Endothelial cell of umbilical vein (primary cell): ENCODE measurements at regions not wholly inside any gene's neighbourhood (a gene's known extent, or its start where the extent isn't known, plus 50 kb on each side); places are given as distances from the start of the nearest gene placed in this dataset.

Experiments
- EZH2 ChIP-seq: IDR thresholded peaks from 2 replicates; pipeline ENCODE4 v1.6.1; 2012; ENCODE audit warnings: borderline replicate concordance, low read depth, mild to moderate bottlenecking, moderate library complexity, low read length, inconsistent platforms; ENCODE audit not compliant: severe bottlenecking
- FOS ChIP-seq: IDR thresholded peaks from 2 replicates; pipeline ENCODE4 v1.6.1; 2011; ENCODE audit warnings: mild to moderate bottlenecking, low read length, moderate library complexity, borderline replicate concordance; ENCODE audit not compliant: insufficient read depth
- GATA2 ChIP-seq: IDR thresholded peaks from 2 replicates; pipeline ENCODE4 v1.7.0; 2011; ENCODE audit warnings: low read depth, mild to moderate bottlenecking, moderate library complexity, mixed read lengths, low read length; ENCODE audit not compliant: insufficient read length, insufficient read depth
- MYC ChIP-seq: IDR thresholded peaks from one replicate; pipeline ENCODE4 v1.6.1; 2011; ENCODE audit warnings: mild to moderate bottlenecking, low read depth, low read length
- POLR2A ChIP-seq: IDR thresholded peaks from 2 replicates; pipeline ENCODE4 v1.6.1; 2012; ENCODE audit warnings: low read depth, mild to moderate bottlenecking, control low read depth, low read length
- POLR2AphosphoS5 ChIP-seq: IDR thresholded peaks from 2 replicates; pipeline ENCODE4 v1.6.1; 2012; ENCODE audit warnings: low read depth, mild to moderate bottlenecking, control low read depth, low read length, moderate library complexity; ENCODE audit not compliant: insufficient read depth
- TF ChIP-seq, protein P1 (sequence below), 2 donors: IDR thresholded peaks; 1 replicate in 1 of 2; 2 replicates in 1 of 2; pipeline ENCODE4 v1.5.1; 2011; ENCODE audit warnings: low read length in 2 of 2, mild to moderate bottlenecking in 2 of 2, moderate library complexity in 2 of 2, control low read depth in 1 of 2, inconsistent platforms in 1 of 2, low read depth in 1 of 2; ENCODE audit not compliant: insufficient read depth in 1 of 2; ENCODE audit errors: extremely low read depth in 1 of 2
- TF ChIP-seq, protein P2 (sequence below): IDR thresholded peaks from 2 replicates; pipeline ENCODE4 v1.6.1; 2011; ENCODE audit not compliant: insufficient read depth, insufficient read length

DNA sequence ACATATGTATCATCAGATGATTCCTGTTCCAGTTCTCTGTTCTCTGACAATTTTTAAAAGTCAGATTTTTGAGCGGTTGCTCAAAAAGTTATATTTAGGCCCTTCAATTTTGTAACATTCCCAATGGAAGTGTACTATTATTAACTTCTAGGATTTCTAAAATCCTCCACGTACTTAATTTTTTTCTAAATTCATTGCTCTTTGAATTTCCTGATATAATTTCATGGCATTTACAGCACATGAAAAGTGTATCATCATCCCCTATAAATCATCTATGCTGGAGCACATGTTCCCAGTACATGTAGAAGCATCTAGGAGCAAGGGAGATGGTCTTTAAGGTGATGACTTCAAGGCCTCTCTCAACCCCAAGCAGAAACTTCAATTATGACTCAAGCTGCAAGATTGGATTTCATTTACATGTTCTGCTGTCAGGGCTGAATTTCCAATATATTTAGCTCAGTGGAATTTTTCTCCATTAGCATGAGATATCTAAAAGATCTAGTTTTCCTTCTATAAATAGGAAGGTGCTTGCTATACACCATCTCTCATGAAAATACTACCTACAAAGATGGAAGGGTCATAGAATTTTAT, 392.8 kb upstream of the MIR17HG start:
- TF ChIP-seq, protein P1, sequence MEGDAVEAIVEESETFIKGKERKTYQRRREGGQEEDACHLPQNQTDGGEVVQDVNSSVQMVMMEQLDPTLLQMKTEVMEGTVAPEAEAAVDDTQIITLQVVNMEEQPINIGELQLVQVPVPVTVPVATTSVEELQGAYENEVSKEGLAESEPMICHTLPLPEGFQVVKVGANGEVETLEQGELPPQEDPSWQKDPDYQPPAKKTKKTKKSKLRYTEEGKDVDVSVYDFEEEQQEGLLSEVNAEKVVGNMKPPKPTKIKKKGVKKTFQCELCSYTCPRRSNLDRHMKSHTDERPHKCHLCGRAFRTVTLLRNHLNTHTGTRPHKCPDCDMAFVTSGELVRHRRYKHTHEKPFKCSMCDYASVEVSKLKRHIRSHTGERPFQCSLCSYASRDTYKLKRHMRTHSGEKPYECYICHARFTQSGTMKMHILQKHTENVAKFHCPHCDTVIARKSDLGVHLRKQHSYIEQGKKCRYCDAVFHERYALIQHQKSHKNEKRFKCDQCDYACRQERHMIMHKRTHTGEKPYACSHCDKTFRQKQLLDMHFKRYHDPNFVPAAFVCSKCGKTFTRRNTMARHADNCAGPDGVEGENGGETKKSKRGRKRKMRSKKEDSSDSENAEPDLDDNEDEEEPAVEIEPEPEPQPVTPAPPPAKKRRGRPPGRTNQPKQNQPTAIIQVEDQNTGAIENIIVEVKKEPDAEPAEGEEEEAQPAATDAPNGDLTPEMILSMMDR (IDR thresholded peaks at IDR 0.05; ENCODE audit: extremely low read depth in 1 of 2, insufficient read depth in 1 of 2, low read depth in 1 of 2, low read length in 2 of 2) = no peak
- TF ChIP-seq, protein P2, sequence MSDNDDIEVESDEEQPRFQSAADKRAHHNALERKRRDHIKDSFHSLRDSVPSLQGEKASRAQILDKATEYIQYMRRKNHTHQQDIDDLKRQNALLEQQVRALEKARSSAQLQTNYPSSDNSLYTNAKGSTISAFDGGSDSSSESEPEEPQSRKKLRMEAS = no peak
- TF ChIP-seq EZH2 (no peak), POLR2A (no peak), MYC (no peak), POLR2AphosphoS5 (no peak), FOS (no peak), GATA2 (no peak)
